Putamen (tissue), 1 donor: ENCODE measurements at regions not wholly inside any gene's neighbourhood (a gene's known extent, or its start where the extent isn't known, plus 50 kb on each side); places are given as distances from the start of the nearest gene placed in this dataset.
"Not testable (repeated sequence)": the region's sequence is repeated elsewhere in the genome, so short reads cannot be mapped to it uniquely, and the experiment has no call there.

Experiments
- DNase-seq: peaks from one replicate; pipeline ENCODE4 v3.0.0-alpha.2; 2016; ENCODE audit warnings: low spot score

DNA sequence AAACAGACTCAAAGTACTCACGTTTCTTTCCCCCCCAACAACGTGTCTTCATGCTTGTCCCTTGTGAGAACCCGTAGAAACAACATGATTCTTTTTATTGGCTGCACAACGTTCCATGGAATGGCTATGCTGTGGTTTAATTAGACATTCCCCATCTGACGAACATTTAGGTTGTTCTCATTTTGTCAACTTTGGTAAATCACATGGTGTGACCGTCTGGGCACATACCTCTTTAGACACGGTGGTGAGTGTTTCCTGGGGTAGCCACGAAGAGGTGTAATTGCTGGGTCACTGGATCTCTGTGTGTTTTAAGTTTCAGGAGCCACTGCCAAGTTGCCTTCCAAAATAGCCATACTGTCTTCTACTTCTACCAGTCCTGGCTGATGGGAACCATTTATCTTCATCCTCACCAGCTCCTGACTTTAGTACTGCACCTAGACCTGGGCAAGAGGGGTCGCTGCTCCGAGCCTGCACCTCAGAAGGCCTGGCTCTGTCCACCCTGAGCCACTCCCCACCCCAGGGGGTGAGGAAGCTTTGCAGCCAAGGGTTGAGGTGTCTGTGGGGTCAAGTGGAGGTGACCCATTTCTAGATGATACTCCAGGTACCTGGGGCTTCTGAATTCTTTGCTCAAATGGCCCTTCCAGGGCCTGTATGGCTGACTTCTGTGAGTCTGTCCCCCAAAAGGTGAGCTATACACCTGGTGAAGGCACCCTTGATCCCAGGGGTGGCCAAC is 84.7 kb downstream of the IRX5 start:
- DNase-seq, result no peak

GRCh38 chr16:55016515-55016914 is 85.8 kb downstream of the IRX5 start:
- DNase-seq, result no peak

DNA sequence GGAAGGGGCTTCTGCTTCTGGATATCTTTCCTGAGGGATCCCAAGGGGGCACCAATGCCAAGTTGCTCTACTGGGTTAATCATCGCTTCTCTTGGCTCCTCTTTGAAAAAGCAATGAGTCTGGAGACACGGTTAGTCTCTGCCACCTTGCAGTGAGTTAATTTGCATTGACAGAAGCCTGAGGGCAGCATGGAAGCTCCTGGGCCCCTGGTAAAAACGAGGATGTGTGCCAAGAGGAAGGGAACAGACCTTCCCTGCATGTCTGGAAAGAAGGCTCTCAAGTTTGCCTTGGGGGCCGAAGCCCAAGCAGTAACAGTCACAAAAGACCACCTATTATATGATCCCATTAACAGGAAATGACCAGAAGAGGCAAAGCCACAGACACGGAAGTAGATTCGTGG is 86.7 kb downstream of the IRX5 start:
- DNase-seq, result no peak

GRCh38 chr16:55018881-55019280 is 88.2 kb downstream of the IRX5 start:
- DNase-seq, result no peak

- DNase-seq, result no peak
These were observed 88.9 kb downstream of the IRX5 start for GRCh38 chr16:55019419-55020131.

GRCh38 chr16:55021595-55022475 is 91.2 kb downstream of the IRX5 start:
- no peak for DNase-seq

- DNase-seq, result not testable (repeated sequence)
These were observed 96.6 kb downstream of the IRX5 start for GRCh38 chr16:55027260-55027659.

DNA sequence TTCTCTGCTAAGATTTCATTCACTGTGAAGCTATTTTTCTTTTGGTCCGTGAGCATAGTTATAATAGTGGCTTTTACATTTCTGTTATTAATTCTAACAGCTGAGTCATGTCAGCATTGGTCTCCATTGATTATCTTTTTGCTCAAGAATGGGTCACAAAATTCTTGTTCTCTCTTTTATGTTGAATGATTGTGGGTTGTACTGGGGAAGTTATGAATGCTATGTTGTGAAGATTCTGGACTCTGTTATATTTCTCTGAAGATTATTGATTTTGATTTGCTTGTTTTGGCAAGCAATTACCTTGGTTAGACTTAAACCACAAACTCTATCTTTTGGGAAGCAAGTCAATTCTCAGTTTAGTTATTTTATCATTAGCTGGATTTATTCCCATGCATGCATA is 98.8 kb downstream of the IRX5 start:
- DNase-seq, result no peak

DNA sequence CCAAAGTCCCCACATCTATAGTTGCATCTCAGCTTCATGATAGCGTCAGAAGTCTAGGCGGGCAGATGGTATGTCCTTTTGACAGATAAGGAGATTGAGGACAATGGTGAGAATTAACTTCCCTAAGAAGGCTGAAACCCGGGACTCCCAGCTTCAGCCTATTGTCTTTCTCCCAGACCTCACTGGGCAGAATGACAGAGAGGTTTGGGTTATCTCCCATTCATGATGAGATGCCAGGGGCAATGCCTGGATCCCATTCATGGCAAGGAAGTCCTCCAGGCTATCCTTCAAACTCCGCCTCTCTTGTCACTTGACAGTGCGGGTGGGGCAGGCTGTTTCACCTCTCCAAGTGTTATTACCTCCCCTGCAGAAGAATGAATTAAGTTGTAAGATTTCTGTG is 100.3 kb downstream of the IRX5 start:
- no peak for DNase-seq

DNA sequence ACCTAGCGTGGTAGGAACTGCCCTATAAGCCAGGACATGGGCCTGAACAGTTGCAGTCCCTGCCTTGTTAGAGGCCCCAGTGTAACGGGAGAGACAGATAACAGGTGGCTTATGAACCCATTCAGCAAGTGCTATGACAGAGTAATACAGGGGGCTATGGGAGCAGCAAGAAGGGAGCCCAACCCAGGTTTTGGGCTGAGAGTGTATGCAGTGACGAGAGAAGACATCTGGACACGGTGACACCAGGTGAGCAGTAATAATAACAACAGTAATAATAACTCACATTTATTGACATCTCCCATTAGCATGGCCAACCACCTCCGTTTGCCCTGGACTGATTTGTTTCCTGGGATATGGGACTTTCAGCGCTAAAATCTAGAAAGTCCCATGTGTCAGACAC is 100.8 kb downstream of the IRX5 start:
- DNase-seq, result no peak

- DNase-seq, result no peak
These were observed 102.8 kb downstream of the IRX5 start for GRCh38 chr16:55033225-55034156.

DNA sequence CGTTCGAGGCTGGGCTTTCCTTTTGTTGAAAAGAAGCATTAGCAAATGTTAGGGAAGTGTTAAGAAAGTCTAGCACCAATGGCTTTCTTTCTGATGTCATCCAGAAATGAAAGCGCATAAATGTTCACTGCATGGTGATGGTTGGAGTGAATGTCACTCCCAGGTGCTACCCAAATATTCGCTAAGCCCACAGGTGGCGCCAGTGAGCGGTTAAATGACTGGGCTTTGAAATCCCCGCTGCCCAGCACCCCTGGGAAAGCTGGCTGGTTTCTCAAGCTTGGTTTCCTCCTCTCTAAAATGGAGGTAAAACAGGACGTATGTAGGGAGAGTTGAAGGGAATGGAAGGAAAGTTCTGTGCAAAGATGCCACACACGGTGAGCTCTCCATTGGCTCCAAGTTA is 104.4 kb downstream of the IRX5 start:
- no peak for DNase-seq

DNA sequence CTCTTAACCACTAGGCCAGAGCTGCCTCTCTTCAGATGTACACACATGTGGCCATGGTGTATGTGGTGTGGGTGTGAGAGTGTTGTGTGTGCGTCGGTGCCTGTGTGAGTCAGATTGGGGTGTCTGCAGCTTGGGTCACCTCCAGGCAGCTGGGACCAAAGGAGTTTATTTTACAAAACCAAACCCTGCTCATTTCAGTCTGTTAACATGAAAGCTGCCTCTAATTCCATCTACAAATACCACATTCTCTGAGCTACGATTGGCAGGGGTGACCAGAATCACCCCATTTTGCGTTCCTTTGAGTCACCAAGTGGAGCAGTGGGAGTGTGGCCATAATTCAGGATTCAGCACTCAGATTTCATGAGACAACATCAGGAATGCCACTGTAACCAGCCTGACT is 105.3 kb downstream of the IRX5 start:
- no peak for DNase-seq

DNA sequence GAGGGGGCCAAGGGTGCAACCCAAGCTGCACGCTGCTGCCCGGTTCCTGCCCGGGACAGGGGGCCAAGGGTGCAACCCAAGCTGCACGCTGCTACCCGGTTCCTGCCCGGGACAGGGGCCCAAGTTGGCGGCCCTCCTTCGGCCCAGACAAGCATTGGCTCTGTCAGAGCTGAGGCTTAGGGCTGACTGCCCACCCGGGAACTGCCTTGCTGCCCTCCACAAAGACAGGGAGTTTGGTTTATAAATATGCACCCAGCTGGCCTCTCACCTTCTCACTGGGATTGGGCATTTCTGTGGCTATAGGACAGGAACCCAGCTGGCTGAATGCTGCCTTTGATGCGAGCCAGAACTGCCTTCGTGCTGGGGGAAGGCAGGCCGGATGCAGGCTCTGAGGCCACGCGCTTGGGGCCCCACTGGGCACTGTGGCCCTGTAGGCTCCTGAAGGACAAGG is 105.7 kb downstream of the IRX5 start:
- DNase-seq, result no peak

- DNase-seq, result no peak
These were observed 106.4 kb downstream of the IRX5 start for GRCh38 chr16:55037046-55037445.

- no peak for DNase-seq
These were observed 107.3 kb downstream of the IRX5 start for GRCh38 chr16:55037966-55038365.

GRCh38 chr16:55039042-55039441 is 108.4 kb downstream of the IRX5 start:
- no peak for DNase-seq

DNA sequence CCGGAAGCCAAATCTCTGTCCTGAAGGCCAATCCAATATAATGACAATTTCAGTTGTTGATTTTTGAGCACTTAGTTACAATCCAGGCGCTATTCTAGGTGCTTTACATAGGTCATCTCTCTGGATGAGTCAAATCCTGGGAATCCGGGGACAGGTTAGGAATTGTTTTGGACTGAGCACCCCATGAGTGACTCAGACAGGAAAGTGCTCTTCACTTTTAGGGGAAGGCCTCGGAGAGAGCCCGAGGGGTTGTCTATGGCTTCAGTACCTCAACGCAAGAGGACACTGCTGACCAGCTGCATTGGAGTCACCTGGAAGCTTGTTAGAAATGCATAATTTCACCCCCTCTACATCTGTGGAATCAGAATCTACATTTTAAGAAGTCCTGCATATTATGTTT is 108.8 kb downstream of the IRX5 start:
- no peak for DNase-seq

DNA sequence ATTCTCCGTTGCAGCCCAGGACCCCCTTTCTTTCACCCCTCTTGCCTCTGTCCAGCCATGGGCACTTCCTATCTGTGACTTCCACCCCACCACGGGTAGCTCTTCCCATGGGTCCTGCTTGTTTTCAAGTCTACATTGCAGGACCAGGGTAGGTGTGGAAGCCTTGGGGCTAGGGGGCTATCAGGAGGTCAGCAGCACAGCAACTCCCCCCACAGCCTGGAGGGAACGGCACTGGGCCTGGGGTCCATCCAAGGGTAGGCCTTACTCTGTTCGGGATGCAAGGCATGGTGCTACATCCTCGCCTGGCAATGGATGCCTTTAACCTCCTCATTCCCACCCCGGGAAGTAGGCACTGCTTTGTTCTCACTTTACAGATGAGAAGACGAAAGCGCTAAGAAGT is 109.3 kb downstream of the IRX5 start:
- DNase-seq, result no peak

- no peak for DNase-seq
These were observed 109.9 kb downstream of the IRX5 start for GRCh38 chr16:55040366-55041086.
